HEK293 (cell line): ENCODE measurements at regions not wholly inside any gene's neighbourhood (a gene's known extent, or its start where the extent isn't known, plus 50 kb on each side); places are given as distances from the start of the nearest gene placed in this dataset.

ENCODE experiments used
- CTCF ChIA-PET: fragments of 350-600 bp; formaldehyde crosslinking; extraction: SDS; loops from one replicate; lab custom pipeline; 2021; ENCODE audit warnings: antibody characterized with exemption; lab: Yijun Ruan, JAX
- POLR2A ChIA-PET: fragments of 300-600 bp; formaldehyde crosslinking; extraction: SDS; loops from one replicate; lab custom pipeline; 2020; ENCODE audit warnings: antibody characterized with exemption, inconsistent platforms; lab: Yijun Ruan, JAX
- H3K27ac ChIP-seq: fragments of 200-500 bp; sonication (Bioruptor generic); 2 replicates; pipeline ENCODE4 v1.5.1; 2014; ENCODE audit warnings: low read depth, low read length, control low read depth, inconsistent platforms; ENCODE audit errors: extremely low read depth
- H3K36me3 ChIP-seq, 2 experiments: fragments of 200-500 bp in 1 of 2; sonication (Bioruptor generic) in 1 of 2; 1 replicate in 1 of 2; 2 replicates in 1 of 2; pipeline ENCODE4 v1.5.1; 2014 to 2017; ENCODE audit warnings: inconsistent platforms in 2 of 2, low read length in 2 of 2; ENCODE audit not compliant: control insufficient read depth in 2 of 2, insufficient read depth in 1 of 2
- H3K4me1 ChIP-seq: fragments of 200-500 bp; sonication (Bioruptor generic); 2 replicates; pipeline ENCODE4 v1.5.1; 2014; ENCODE audit warnings: mild to moderate bottlenecking, low read length, inconsistent platforms; ENCODE audit not compliant: control insufficient read depth, insufficient read depth
- H3K4me3 ChIP-seq: 2 replicates; pipeline ENCODE4 v1.5.1; 2011; ENCODE audit warnings: low read depth, mild to moderate bottlenecking, control low read depth, low read length, moderate library complexity
- H3K9me3 ChIP-seq: fragments of 200-500 bp; sonication (Bioruptor generic); 2 replicates; pipeline ENCODE4 v1.5.1; 2014; ENCODE audit warnings: low read depth, low read length, inconsistent platforms; ENCODE audit not compliant: control insufficient read depth, insufficient read depth
- BCL11B ChIP-seq: fragments of 450-650 bp; formaldehyde crosslinking; IDR thresholded peaks from 2 replicates; pipeline ENCODE4 v1.5.1; 2016; ENCODE audit warnings: low read depth, missing biosample characterization, missing genetic modification characterization
- EGR2 ChIP-seq: fragments of 450-650 bp; formaldehyde crosslinking; IDR thresholded peaks from 2 replicates; pipeline ENCODE4 v1.5.1; 2016; ENCODE audit warnings: low read depth, missing biosample characterization, missing genetic modification characterization
- KLF10 ChIP-seq: fragments of 450-650 bp; IDR thresholded peaks from 2 replicates; pipeline ENCODE4 v1.5.1; 2018; ENCODE audit warnings: missing biosample characterization, mild to moderate bottlenecking, missing genetic modification characterization
- OSR2 ChIP-seq: fragments of 450-650 bp; formaldehyde crosslinking; IDR thresholded peaks from 2 replicates; pipeline ENCODE4 v1.5.1; 2016; ENCODE audit warnings: missing biosample characterization, missing genetic modification characterization
- TRIM28 ChIP-seq: IDR thresholded peaks from 2 replicates; pipeline ENCODE4 v1.6.1; 2011; ENCODE audit warnings: low read length, control low read depth, borderline replicate concordance
- WT1 ChIP-seq: fragments of 450-650 bp; formaldehyde crosslinking; IDR thresholded peaks from 2 replicates; pipeline ENCODE4 v1.5.1; 2016; ENCODE audit warnings: missing biosample characterization, missing genetic modification characterization
- ZBTB20 ChIP-seq: fragments of 450-650 bp; formaldehyde crosslinking; IDR thresholded peaks from 2 replicates; pipeline ENCODE4 v1.5.1; 2016; ENCODE audit warnings: missing biosample characterization, missing genetic modification characterization
- ZFP37 ChIP-seq: fragments of 450-650 bp; formaldehyde crosslinking; IDR thresholded peaks from 2 replicates; pipeline ENCODE4 v1.5.1; 2016; ENCODE audit warnings: missing biosample characterization, missing genetic modification characterization
- ZNF184 ChIP-seq: fragments of 450-650 bp; IDR thresholded peaks from 2 replicates; pipeline ENCODE4 v1.5.1; 2018; ENCODE audit warnings: missing biosample characterization, mild to moderate bottlenecking, missing genetic modification characterization
- ZNF214 ChIP-seq: fragments of 450-650 bp; formaldehyde crosslinking; IDR thresholded peaks from 2 replicates; pipeline ENCODE4 v1.5.1; 2017; ENCODE audit warnings: missing biosample characterization, mild to moderate bottlenecking, missing genetic modification characterization, borderline replicate concordance
- ZNF302 ChIP-seq: fragments of 450-650 bp; formaldehyde crosslinking; IDR thresholded peaks from 2 replicates; pipeline ENCODE4 v1.5.1; 2016; ENCODE audit warnings: missing biosample characterization, missing genetic modification characterization, low read depth
- ZNF37A ChIP-seq: fragments of 450-650 bp; IDR thresholded peaks from 2 replicates; pipeline ENCODE4 v1.5.1; 2018; ENCODE audit warnings: missing biosample characterization, missing genetic modification characterization
- ZNF391 ChIP-seq: fragments of 450-650 bp; formaldehyde crosslinking; IDR thresholded peaks from 2 replicates; pipeline ENCODE4 v1.5.1; 2016; ENCODE audit warnings: low read depth, missing biosample characterization, missing genetic modification characterization, borderline replicate concordance
- ZNF48 ChIP-seq: fragments of 450-650 bp; formaldehyde crosslinking; IDR thresholded peaks from 2 replicates; pipeline ENCODE4 v1.5.1; 2016; ENCODE audit warnings: missing biosample characterization, missing genetic modification characterization
- ZNF555 ChIP-seq: fragments of 450-650 bp; formaldehyde crosslinking; conservative IDR thresholded peaks from 2 replicates; pipeline ENCODE4 v1.5.1; 2017; ENCODE audit warnings: missing biosample characterization, mild to moderate bottlenecking, missing genetic modification characterization, inconsistent platforms
- ZNF596 ChIP-seq: fragments of 450-650 bp; IDR thresholded peaks from 2 replicates; pipeline ENCODE4 v1.5.0; 2018; ENCODE audit warnings: missing biosample characterization, mild to moderate bottlenecking, missing genetic modification characterization, moderate library complexity
- ZNF677 ChIP-seq: fragments of 450-650 bp; IDR thresholded peaks from 2 replicates; pipeline ENCODE4 v1.5.0; 2018; ENCODE audit warnings: missing biosample characterization, mild to moderate bottlenecking, missing genetic modification characterization, moderate library complexity
- ZNF777 ChIP-seq: fragments of 450-650 bp; formaldehyde crosslinking; IDR thresholded peaks from 2 replicates; pipeline ENCODE4 v1.5.1; 2017; ENCODE audit warnings: missing biosample characterization, missing genetic modification characterization, borderline replicate concordance
- TF ChIP-seq, protein P1 (sequence below): fragments of 450-650 bp; formaldehyde crosslinking; IDR thresholded peaks from 2 replicates; pipeline ENCODE4 v1.5.1; 2016; ENCODE audit warnings: missing biosample characterization, missing genetic modification characterization
- TF ChIP-seq, protein P2 (sequence below): fragments of 450-650 bp; formaldehyde crosslinking; IDR thresholded peaks from 2 replicates; pipeline ENCODE4 v1.5.1; 2016; ENCODE audit warnings: missing biosample characterization, missing genetic modification characterization

DNA sequence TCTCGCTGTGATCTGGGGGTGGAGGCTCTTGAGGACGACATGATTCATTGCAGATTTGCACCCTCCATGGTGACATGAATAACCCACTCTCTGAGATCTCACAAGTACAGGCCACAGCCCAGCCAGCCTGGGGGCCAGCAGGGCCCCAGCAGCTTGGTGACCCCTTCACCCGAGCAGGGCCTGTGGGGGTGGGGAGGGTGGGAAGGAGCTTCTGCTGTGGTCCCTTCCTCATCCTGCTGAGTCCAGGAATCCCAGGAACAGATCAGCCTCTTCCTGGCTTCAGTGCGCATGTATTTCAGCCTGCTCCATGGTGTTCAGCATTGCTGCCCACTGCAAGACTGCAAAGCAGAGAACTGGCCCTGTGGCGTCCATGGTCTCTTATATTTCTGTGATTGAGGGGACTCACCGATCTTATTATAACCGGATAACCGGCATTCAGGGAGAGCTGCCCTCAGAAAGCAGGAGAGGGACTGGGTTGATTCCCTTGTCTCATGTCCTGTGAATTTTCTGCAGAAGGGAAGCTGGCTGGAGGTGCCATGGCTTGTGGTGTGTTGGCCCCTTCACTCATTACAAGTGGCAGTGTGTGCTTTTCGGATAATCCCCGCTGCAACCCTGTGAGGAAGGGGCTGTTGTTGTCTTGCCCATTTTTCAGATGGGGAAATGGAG is 118.8 kb upstream of the FRMD1 start:
- H3K4me3 ChIP-seq: no peak overlapping the region
- 0 out of 2 replicates have a peak, but pooled peaks cover 2% of the 10 kb centered on the region for H3K4me1 ChIP-seq
- H3K36me3 ChIP-seq: no peaks in the 10 kb centered on the region
- no peak overlapping the region for H3K27ac ChIP-seq
- H3K9me3 ChIP-seq: no peaks in the 10 kb centered on the region
- CTCF ChIA-PET: interaction anchor here (0.6 kb wide), 2 partner anchors 45 to 420 kb away, joined by 3 read pairs; no protein-coding TSS in a partner anchor
- POLR2A ChIA-PET: no interaction called here
- no peak for TF ChIP-seq TRIM28
- TF ChIP-seq EGR2 (tag by site-specific recombination): no peak
- TF ChIP-seq ZNF555 (tag by site-specific recombination): no peak
- no peak for TF ChIP-seq ZNF48 (tag by site-specific recombination)
- TF ChIP-seq ZNF677 (tag by site-specific recombination): no peak
- TF ChIP-seq ZNF777 (tag by site-specific recombination): no peak
- TF ChIP-seq KLF10: no peak
- no peak for TF ChIP-seq BCL11B
- TF ChIP-seq, protein P1, sequence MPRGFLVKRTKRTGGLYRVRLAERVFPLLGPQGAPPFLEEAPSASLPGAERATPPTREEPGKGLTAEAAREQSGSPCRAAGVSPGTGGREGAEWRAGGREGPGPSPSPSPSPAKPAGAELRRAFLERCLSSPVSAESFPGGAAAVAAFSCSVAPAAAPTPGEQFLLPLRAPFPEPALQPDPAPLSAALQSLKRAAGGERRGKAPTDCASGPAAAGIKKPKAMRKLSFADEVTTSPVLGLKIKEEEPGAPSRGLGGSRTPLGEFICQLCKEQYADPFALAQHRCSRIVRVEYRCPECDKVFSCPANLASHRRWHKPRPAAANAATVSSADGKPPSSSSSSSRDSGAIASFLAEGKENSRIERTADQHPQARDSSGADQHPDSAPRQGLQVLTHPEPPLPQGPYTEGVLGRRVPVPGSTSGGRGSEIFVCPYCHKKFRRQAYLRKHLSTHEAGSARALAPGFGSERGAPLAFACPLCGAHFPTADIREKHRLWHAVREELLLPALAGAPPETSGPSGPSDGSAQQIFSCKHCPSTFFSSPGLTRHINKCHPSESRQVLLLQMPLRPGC (tag by site-specific recombination): no peak
- TF ChIP-seq ZBTB20 (tag by site-specific recombination): no peak
- no peak for TF ChIP-seq ZFP37 (tag by site-specific recombination)
- no peak for TF ChIP-seq ZNF214
- no peak for TF ChIP-seq ZNF184 (tag by site-specific recombination)
- TF ChIP-seq ZNF302 (tag by site-specific recombination): no peak
- no peak for TF ChIP-seq ZNF37A (tag by site-specific recombination)
- no peak for TF ChIP-seq WT1 (tag by site-specific recombination)
- TF ChIP-seq OSR2 (tag by site-specific recombination): no peak
- no peak for TF ChIP-seq ZNF391

DNA sequence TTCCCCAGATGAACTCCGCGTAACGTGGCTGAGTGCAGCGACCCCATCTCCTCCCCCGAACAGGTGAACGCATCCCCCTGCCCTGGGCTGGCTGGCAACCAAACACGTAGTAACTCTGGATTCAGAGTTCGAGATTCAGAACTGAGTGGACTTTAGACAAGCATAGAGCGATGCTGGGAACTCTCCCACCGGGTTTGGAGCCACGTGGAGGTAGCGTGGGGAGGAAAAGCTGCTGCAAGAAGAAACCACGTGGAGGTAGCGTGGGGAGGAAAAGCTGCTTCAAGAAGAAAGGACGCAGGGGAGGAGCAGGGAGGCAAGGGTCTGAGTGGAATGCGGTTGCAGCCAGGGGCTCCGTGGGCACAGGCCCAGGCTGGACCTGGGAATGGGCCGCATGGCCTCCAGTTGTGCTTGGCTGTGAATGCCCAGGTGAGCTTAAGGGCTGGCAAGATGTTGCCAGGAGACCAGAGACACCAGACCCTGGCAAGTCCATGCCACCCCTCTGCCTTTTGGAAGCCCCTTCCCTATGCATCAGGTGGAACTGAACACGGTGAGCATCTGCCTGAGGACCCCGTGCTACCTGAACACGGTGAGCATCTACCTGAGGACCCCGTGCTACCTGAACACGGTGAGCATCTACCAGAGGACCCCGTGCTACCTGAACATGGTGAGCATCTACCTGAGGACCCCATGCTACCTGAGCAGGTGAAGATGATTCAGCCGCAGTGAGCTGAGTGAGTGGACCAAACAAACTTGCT is 118.0 kb upstream of the FRMD1 start:
- H3K36me3 ChIP-seq: no peaks in the 10 kb centered on the region
- TF ChIP-seq, protein P2, sequence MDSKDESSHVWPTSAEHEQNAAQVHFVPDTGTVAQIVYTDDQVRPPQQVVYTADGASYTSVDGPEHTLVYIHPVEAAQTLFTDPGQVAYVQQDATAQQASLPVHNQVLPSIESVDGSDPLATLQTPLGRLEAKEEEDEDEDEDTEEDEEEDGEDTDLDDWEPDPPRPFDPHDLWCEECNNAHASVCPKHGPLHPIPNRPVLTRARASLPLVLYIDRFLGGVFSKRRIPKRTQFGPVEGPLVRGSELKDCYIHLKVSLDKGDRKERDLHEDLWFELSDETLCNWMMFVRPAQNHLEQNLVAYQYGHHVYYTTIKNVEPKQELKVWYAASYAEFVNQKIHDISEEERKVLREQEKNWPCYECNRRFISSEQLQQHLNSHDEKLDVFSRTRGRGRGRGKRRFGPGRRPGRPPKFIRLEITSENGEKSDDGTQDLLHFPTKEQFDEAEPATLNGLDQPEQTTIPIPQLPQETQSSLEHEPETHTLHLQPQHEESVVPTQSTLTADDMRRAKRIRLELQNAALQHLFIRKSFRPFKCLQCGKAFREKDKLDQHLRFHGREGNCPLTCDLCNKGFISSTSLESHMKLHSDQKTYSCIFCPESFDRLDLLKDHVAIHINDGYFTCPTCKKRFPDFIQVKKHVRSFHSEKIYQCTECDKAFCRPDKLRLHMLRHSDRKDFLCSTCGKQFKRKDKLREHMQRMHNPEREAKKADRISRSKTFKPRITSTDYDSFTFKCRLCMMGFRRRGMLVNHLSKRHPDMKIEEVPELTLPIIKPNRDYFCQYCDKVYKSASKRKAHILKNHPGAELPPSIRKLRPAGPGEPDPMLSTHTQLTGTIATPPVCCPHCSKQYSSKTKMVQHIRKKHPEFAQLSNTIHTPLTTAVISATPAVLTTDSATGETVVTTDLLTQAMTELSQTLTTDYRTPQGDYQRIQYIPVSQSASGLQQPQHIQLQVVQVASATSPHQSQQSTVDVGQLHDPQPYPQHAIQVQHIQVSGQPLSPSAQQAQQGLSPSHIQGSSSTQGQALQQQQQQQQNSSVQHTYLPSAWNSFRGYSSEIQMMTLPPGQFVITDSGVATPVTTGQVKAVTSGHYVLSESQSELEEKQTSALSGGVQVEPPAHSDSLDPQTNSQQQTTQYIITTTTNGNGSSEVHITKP (tag by site-specific recombination): peak; percentile 42; the same call in 1 of the 2 replicates
- TF ChIP-seq ZNF596 (tag by site-specific recombination): no peak
- TF ChIP-seq, all 188 proteins: peak for 1
- CTCF ChIA-PET: no interaction called here
- no peak overlapping the region for H3K27ac ChIP-seq
- H3K4me1 ChIP-seq: 0 out of 2 replicates have a peak, but pooled peaks cover 5% of the 10 kb centered on the region
- H3K4me3 ChIP-seq: no peak overlapping the region
- no peaks in the 10 kb centered on the region for H3K9me3 ChIP-seq
- POLR2A ChIA-PET: no interaction called here
